LNCaP clone FGC (cell line): ENCODE measurements at regions not wholly inside any gene's neighbourhood (a gene's known extent, or its start where the extent isn't known, plus 50 kb on each side); places are given as distances from the start of the nearest gene placed in this dataset.

ENCODE experiments used
- DNase-seq: peaks from one replicate; pipeline ENCODE4 v3.0.0-alpha.2; 2011; ENCODE audit warnings: low read depth
- H3K4me3 ChIP-seq: 2 replicates; pipeline ENCODE4 v1.5.1; 2011; ENCODE audit warnings: mild to moderate bottlenecking, low read depth, low read length, control low read depth
- TF ChIP-seq, protein P1 (sequence below): IDR thresholded peaks from 2 replicates; pipeline ENCODE4 v1.5.1; 2012; ENCODE audit warnings: mild to moderate bottlenecking; ENCODE audit not compliant: control insufficient read depth, insufficient read depth; ENCODE audit errors: extremely low read depth

DNA sequence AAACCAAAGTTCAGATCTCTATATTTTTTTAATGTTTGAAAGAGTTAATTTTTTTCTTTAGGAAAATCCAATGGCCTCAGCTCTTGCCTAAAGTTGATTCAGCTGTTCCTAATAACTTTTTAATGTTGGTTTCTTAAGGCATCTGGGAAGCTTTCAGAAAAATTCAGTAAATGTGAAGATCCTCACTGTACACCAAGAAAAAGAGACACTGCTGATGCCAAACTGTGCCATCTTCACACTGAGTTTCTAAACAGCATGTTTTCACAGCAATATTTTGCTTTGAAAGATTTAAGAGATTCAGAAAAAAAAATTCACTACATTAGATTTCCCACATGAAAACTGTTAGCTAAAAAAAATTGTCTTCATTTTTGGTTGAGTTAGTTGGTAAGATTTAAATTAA lies 249.4 kb downstream of the NEBL start:
- TF ChIP-seq, protein P1, sequence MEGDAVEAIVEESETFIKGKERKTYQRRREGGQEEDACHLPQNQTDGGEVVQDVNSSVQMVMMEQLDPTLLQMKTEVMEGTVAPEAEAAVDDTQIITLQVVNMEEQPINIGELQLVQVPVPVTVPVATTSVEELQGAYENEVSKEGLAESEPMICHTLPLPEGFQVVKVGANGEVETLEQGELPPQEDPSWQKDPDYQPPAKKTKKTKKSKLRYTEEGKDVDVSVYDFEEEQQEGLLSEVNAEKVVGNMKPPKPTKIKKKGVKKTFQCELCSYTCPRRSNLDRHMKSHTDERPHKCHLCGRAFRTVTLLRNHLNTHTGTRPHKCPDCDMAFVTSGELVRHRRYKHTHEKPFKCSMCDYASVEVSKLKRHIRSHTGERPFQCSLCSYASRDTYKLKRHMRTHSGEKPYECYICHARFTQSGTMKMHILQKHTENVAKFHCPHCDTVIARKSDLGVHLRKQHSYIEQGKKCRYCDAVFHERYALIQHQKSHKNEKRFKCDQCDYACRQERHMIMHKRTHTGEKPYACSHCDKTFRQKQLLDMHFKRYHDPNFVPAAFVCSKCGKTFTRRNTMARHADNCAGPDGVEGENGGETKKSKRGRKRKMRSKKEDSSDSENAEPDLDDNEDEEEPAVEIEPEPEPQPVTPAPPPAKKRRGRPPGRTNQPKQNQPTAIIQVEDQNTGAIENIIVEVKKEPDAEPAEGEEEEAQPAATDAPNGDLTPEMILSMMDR = no peak
- DNase-seq = no peak
- no peak overlapping the region for H3K4me3 ChIP-seq

DNA sequence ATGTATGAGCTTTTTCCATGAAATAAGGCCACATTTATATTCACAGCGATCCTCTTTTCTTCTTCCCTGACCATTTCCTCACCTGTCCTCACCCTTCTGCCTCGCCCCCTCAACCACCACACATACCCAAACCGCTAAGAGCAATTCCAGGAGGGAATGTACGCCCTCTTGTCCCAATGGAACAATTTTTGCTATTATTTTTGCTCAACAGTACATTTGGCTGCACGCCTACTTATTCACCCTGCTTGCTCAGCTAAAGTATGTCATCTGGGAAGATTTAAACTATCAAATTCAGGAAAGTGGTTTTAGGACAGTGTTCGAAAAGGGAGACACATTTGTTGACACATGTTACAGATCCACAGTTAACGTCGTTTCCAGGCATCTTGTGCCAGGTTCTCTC lies 252.7 kb downstream of the NEBL start:
- TF ChIP-seq, protein P1 = no peak

DNA sequence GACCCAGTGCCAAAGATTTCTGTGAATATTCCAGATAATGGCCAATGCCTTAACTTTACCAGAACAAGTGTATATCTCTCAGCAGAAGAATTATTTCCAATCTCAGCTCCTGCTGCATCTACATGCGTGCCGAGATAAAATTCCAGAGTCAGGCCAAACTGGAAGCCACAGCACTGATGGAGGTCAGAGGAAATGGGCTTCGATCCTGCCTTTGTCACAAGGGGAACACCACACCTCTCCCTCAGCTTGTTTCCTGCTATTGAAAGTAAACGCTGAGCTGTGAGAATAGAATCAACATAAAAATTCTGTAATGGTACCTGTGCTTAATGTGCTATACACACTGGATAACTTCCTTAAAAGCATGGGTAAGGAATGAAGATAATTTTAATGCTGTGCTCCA lies 255.5 kb downstream of the NEBL start:
- TF ChIP-seq, protein P1 = no peak
- H3K4me3 ChIP-seq = no peak overlapping the region
- no peak for DNase-seq

More for the DNA sequence above, 252.7 kb downstream of the NEBL start:
- no peak overlapping the region for H3K4me3 ChIP-seq
- DNase-seq = no peak

DNA sequence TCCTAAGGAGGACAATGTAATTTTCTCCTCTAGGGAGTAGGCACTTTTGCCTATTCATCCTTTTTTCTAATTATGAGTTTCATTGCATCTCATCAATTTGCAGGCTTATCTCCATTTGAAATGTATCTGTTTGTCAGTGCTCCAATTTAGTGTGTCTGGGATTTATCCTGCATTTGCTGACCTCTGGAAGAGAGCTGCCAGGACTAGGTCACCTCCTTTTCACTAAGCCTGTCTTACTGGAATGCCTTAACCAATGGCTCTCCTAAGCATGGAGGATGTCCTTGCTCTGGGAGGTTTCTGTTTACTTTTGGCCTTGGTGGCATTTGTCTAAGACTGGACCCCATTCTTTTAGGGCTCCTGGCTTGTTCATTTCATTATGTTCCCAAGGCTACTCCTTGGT lies 261.5 kb downstream of the NEBL start:
- TF ChIP-seq, protein P1 = no peak
- no peak overlapping the region for H3K4me3 ChIP-seq
- DNase-seq = no peak

DNA sequence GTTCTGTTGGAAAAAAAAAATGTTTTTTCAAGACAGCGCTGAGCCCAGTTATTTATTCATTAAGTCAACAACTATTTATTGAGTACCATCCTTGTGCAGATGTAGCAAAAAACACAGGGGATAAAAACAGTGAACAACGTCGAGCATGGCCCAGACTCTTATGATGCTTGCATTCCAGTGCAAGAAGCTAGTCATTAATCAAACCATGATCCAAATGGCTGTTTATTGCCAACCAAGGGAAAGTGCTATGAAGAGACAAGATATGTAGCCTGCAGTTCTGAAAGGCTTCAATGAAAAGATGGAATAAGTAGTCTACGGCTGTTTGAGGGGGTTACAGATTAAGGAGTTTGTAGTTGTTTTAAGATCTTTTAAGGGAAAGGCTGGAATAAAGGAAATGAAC lies 262.3 kb downstream of the NEBL start:
- TF ChIP-seq, protein P1 = no peak
- no peak overlapping the region for H3K4me3 ChIP-seq
- DNase-seq = no peak

DNA sequence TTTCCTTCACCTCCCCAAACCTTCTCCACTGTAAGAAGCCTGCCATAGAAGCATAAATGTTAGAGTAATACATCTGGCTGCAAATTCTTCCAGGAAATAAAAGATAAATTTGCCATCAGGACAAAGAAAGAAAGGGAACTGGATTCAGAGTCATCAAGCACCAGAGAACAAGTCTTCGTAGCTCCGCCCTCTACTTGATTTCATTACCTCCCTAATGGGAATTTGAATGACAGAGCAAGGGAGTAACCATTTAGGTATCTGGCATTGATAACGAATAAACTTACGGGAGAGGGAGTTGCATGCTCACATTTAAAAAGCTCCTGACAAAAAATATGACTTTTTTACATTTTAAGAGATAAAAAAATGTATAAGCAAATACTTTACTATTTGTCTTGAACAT lies 263.4 kb downstream of the NEBL start:
- DNase-seq = no peak
- TF ChIP-seq, protein P1 = no peak
- H3K4me3 ChIP-seq = no peak overlapping the region

DNA sequence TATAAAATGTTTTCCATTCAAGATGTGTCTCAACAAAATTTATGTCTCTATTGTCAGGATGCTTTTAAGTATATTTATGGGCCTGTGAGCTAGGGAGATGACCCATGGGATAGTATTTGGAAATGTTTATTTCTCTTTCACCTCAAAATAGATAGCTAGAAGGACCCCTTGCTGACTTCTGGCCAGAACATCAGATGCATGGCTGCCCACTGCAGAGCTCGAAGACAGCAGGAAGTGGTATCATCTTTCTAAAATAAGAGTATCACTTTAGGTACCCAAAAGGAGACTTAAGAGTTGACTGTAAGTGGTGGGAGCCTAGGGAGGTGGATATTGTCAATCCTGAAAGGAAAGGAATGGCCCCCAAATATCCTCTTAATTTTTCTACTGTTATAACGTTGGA lies 264.4 kb downstream of the NEBL start:
- TF ChIP-seq, protein P1 = no peak
- no peak overlapping the region for H3K4me3 ChIP-seq
- no peak for DNase-seq
